B cell (primary cell): ENCODE measurements at regions not wholly inside any gene's neighbourhood (a gene's known extent, or its start where the extent isn't known, plus 50 kb on each side); places are given as distances from the start of the nearest gene placed in this dataset.

Source experiments
- EZH2 ChIP-seq: IDR thresholded peaks from 2 replicates; pipeline ENCODE4 v1.6.1; 2012; ENCODE audit warnings: borderline replicate concordance, low read depth, mild to moderate bottlenecking, moderate library complexity, low read length; ENCODE audit not compliant: insufficient read depth, poor library complexity, severe bottlenecking
- TF ChIP-seq, protein P1 (sequence below): fragments of 200-600 bp; IDR thresholded peaks from one replicate; pipeline ENCODE4 v1.8.0; 2022; ENCODE audit warnings: antibody characterized with exemption, mild to moderate bottlenecking

DNA sequence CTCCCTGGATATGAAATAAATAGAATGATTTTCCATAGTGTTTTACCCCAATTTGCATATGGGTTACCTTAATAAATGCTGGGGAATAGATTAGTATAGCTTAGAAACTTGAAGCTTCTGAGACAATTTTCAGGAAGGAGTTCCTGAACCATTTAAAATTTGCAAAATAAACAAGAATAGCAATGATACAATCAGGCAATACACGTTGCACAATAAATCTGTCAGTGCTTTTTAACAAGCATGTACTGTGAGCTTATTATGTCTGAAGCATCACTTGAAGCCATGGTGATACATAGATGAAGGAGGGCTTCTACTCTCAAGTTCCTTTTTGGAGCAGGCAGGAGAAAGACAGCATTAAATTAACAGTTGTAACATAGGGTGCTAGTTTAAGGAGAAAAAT, 84.2 kb upstream of the WDFY3 start:
- TF ChIP-seq, protein P1, sequence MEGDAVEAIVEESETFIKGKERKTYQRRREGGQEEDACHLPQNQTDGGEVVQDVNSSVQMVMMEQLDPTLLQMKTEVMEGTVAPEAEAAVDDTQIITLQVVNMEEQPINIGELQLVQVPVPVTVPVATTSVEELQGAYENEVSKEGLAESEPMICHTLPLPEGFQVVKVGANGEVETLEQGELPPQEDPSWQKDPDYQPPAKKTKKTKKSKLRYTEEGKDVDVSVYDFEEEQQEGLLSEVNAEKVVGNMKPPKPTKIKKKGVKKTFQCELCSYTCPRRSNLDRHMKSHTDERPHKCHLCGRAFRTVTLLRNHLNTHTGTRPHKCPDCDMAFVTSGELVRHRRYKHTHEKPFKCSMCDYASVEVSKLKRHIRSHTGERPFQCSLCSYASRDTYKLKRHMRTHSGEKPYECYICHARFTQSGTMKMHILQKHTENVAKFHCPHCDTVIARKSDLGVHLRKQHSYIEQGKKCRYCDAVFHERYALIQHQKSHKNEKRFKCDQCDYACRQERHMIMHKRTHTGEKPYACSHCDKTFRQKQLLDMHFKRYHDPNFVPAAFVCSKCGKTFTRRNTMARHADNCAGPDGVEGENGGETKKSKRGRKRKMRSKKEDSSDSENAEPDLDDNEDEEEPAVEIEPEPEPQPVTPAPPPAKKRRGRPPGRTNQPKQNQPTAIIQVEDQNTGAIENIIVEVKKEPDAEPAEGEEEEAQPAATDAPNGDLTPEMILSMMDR, result no peak
- no peak for TF ChIP-seq EZH2
